Stomach (tissue), 4 donors: ENCODE measurements at regions not wholly inside any gene's neighbourhood (a gene's known extent, or its start where the extent isn't known, plus 50 kb on each side); places are given as distances from the start of the nearest gene placed in this dataset.

ENCODE experiments used
- POLR2A ChIP-seq, 4 donors: fragments of 450-650 bp; IDR thresholded peaks; one replicate each; pipeline ENCODE4 v1.6.1; 2016; ENCODE audit warnings: antibody characterized with exemption in 4 of 4, control low read depth in 2 of 4, mild to moderate bottlenecking in 1 of 4, moderate library complexity in 1 of 4
- TF ChIP-seq, protein P1 (sequence below), 7 experiments: fragments of 450-650 bp in 4 of 7; fragments of 200-600 bp in 3 of 7; sonication (generic) in 3 of 7; IDR thresholded peaks; one replicate each; pipeline ENCODE4 v1.5.1; 2016 to 2019; ENCODE audit warnings: antibody characterized with exemption in 7 of 7, control low read depth in 2 of 7, mild to moderate bottlenecking in 1 of 7

GRCh38 chr9:11542781-11543180, 930.0 kb upstream of the PTPRD start:
- TF ChIP-seq, protein P1, sequence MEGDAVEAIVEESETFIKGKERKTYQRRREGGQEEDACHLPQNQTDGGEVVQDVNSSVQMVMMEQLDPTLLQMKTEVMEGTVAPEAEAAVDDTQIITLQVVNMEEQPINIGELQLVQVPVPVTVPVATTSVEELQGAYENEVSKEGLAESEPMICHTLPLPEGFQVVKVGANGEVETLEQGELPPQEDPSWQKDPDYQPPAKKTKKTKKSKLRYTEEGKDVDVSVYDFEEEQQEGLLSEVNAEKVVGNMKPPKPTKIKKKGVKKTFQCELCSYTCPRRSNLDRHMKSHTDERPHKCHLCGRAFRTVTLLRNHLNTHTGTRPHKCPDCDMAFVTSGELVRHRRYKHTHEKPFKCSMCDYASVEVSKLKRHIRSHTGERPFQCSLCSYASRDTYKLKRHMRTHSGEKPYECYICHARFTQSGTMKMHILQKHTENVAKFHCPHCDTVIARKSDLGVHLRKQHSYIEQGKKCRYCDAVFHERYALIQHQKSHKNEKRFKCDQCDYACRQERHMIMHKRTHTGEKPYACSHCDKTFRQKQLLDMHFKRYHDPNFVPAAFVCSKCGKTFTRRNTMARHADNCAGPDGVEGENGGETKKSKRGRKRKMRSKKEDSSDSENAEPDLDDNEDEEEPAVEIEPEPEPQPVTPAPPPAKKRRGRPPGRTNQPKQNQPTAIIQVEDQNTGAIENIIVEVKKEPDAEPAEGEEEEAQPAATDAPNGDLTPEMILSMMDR (IDR thresholded peaks at IDR 0.05), result no peak
- TF ChIP-seq POLR2A (IDR thresholded peaks at IDR 0.05), result no peak
